ENCODE measurements at regions not wholly inside any gene's neighbourhood (a gene's known extent, or its start where the extent isn't known, plus 50 kb on each side); places are given as distances from the start of the nearest gene placed in this dataset.
A peak's percentile ranks its signal among the peaks of the same experiment; 100 is the strongest.
"Not testable (repeated sequence)": the region's sequence is repeated elsewhere in the genome, so short reads cannot be mapped to it uniquely, and the experiment has no call there.

DNA sequence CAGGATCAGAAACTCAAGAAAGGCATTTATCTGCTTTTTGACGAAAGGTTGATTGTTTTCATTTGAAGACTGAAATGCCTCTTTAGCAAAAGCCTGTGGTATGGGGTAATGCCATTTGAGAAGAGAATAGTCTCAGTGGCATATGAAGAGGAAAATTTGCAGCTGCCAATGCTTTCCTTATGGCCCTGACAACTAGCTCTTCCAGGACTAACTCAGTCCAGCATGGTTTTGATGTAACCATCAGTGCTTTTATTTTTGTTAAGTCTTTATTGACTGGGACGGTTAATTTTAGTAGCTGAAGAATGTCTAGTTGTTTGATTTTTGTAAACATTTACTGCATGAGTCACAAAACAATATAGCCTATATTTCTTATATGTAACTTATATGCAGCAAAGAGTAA lies 158.4 kb downstream of the LNPK start:
- in situ Hi-C loops (cut with MboI; ENCODE audit: low sequenced_read_pairs) = no loop called here
- Histone ChIP-seq H3K36me3 (replicated peaks) (no peaks in the 10 kb centered on the region), H3K9me3 (peaks cover 7% of the 10 kb centered on the region), H3K27me3 (ENCODE audit: low read depth) (no peaks in the 10 kb centered on the region), H3K4me3 (no peak overlapping the region), H3K4me1 (peaks cover 40% of the 10 kb centered on the region)
- DNase-seq (ENCODE audit: low spot score in 2 of 2) = no peak

DNA sequence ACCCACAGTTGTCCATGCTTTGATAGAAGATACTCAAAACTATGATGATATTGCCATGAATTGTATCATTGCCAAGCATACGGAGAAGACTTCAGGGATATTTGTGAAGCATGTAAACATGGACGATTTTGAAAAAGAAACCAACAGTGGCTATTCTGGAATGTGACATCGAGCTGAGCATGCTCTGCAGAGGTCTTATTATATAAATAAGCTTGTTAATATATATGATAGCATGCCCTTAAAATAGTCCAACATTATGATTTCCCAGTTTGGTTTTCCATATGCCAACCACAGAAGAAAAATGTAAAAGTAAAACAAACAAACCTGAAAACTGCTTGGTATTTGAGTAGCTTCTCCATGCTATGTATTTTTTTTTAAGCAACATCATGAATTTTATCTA lies 159.1 kb downstream of the LNPK start:
- Histone ChIP-seq H3K27me3 (ENCODE audit: low read depth) (no peaks in the 10 kb centered on the region), H3K9me3 (peaks cover 6% of the 10 kb centered on the region), H3K36me3 (replicated peaks) (no peaks in the 10 kb centered on the region), H3K4me3 (no peak overlapping the region), H3K4me1 (peaks cover 40% of the 10 kb centered on the region)
- DNase-seq (ENCODE audit: low spot score in 2 of 2) = no peak
- in situ Hi-C loops (cut with MboI; ENCODE audit: low sequenced_read_pairs) = no loop called here

DNA sequence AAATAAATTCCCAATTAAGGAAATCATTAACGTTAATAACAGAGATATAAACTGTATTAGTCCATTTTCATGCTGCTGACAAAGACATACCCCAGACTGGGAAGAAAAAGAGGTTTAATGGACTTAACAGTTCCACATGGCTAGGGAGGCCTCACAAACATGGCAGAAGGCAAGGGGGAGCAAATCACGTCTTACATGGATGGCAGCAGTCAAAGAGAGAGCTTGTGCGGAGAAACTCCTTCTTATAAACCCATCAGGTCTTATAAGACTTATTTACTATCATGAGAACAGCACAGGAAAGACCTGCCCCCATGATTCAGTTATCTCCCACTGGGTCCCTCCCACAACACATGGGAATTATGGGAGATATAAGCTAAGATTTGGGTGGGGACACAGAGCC lies 161.3 kb downstream of the LNPK start:
- H3K36me3 ChIP-seq (replicated peaks); DNase-seq (ENCODE audit: low spot score in 2 of 2); H3K9me3 ChIP-seq; in situ Hi-C loops (cut with MboI; ENCODE audit: low sequenced_read_pairs); H3K27me3 ChIP-seq (ENCODE audit: low read depth); H3K4me3 ChIP-seq: not testable (repeated sequence)
- peaks cover 21% of the 10 kb centered on the region for H3K4me1 ChIP-seq

DNA sequence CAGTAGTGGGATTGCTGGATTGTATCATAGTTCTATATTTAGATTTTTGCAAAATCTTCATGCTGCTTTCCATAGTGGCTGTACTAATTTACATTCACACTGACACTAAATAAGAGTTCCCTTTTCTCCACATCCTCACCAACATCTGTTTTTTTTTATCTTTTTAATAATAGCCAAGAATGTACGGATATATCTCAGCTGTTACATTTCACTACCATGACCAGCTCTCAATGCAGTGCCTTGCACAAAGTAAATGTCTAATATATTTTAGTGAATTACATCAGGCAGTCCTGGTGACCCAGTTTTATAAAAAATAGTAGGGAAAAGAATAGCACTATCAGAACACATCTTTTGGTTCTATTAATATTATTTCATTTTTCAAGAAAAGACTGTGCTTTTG lies 161.8 kb downstream of the LNPK start:
- no peaks in the 10 kb centered on the region for H3K27me3 ChIP-seq (ENCODE audit: low read depth)
- H3K36me3 ChIP-seq (replicated peaks) = no peaks in the 10 kb centered on the region
- in situ Hi-C loops (cut with MboI; ENCODE audit: low sequenced_read_pairs) = no loop called here
- peaks cover 19% of the 10 kb centered on the region for H3K4me1 ChIP-seq
- H3K9me3 ChIP-seq = no peaks in the 10 kb centered on the region
- DNase-seq (ENCODE audit: low spot score in 2 of 2) = no peak
- H3K4me3 ChIP-seq = no peak overlapping the region

GRCh38 chr2:175838979-175839378 lies 163.1 kb downstream of the LNPK start:
- Histone ChIP-seq H3K4me1 (peaks cover 20% of the 10 kb centered on the region), H3K27me3 (ENCODE audit: low read depth) (no peaks in the 10 kb centered on the region), H3K36me3 (replicated peaks) (no peaks in the 10 kb centered on the region), H3K4me3 (no peak overlapping the region), H3K9me3 (no peaks in the 10 kb centered on the region)
- DNase-seq (ENCODE audit: low spot score in 2 of 2) = no peak
- in situ Hi-C loops (cut with MboI; ENCODE audit: low sequenced_read_pairs) = no loop called here

- no peak for DNase-seq (ENCODE audit: low spot score in 2 of 2)
- Histone ChIP-seq H3K36me3 (replicated peaks) (no peaks in the 10 kb centered on the region), H3K4me1 (peaks cover 13% of the 10 kb centered on the region), H3K4me3 (no peak overlapping the region), H3K27me3 (ENCODE audit: low read depth) (no peaks in the 10 kb centered on the region), H3K9me3 (no peaks in the 10 kb centered on the region)
- in situ Hi-C loops (cut with MboI; ENCODE audit: low sequenced_read_pairs) = no loop called here
Observed at GRCh38 chr2:175837046-175837445, 165.0 kb downstream of the LNPK start.

DNA sequence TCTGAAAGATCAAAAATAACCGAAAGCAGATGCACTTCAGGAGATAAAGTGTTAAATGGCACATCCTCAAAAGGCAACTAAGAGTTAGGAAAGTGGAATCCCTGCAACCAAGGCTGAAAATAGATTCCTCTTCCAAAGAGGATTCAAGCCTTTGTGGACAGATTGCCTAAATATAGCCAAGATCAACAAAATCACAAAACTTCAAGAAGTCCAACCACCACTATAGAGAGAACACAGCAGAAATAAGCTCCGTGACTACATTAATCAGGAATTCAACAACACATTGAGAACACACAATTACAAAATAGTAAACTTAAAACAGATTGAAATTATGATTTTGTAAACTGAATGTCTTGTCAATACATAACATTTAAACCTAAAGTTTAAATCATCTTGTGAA lies 165.7 kb downstream of the LNPK start:
- in situ Hi-C loops (cut with MboI; ENCODE audit: low sequenced_read_pairs) = no loop called here
- no peak for DNase-seq (ENCODE audit: low spot score in 2 of 2)
- no peaks in the 10 kb centered on the region for H3K9me3 ChIP-seq
- peaks cover 13% of the 10 kb centered on the region for H3K4me1 ChIP-seq
- no peaks in the 10 kb centered on the region for H3K27me3 ChIP-seq (ENCODE audit: low read depth)
- no peak overlapping the region for H3K4me3 ChIP-seq
- H3K36me3 ChIP-seq (replicated peaks) = no peaks in the 10 kb centered on the region

- Histone ChIP-seq H3K27me3 (ENCODE audit: low read depth) (no peaks in the 10 kb centered on the region), H3K9me3 (no peaks in the 10 kb centered on the region), H3K36me3 (replicated peaks) (no peaks in the 10 kb centered on the region), H3K4me1 (peaks cover 13% of the 10 kb centered on the region), H3K4me3 (no peak overlapping the region)
- peak; percentile 72 to 86 for DNase-seq (ENCODE audit: low spot score in 2 of 2)
- in situ Hi-C loops (cut with MboI; ENCODE audit: low sequenced_read_pairs) = no loop called here
Observed at GRCh38 chr2:175834477-175834876, 167.6 kb downstream of the LNPK start.

- in situ Hi-C loops (cut with MboI; ENCODE audit: low sequenced_read_pairs) = no loop called here
Observed at GRCh38 chr2:175832866-175833265, 169.2 kb downstream of the LNPK start.

GRCh38 chr2:175829741-175830140 lies 172.3 kb downstream of the LNPK start:
- H3K4me3 ChIP-seq = no peak overlapping the region
- H3K27me3 ChIP-seq (ENCODE audit: low read depth) = no peaks in the 10 kb centered on the region
- H3K9me3 ChIP-seq = no peaks in the 10 kb centered on the region
- in situ Hi-C loops (cut with MboI; ENCODE audit: low sequenced_read_pairs) = no loop called here
- H3K4me1 ChIP-seq = peaks cover 20% of the 10 kb centered on the region
- DNase-seq (ENCODE audit: low spot score in 2 of 2) = no peak
- H3K36me3 ChIP-seq (replicated peaks) = no peaks in the 10 kb centered on the region

More at GRCh38 chr2:175832866-175833265, 169.2 kb downstream of the LNPK start:
- Histone ChIP-seq H3K36me3 (replicated peaks) (no peaks in the 10 kb centered on the region), H3K4me3 (no peak overlapping the region), H3K9me3 (no peaks in the 10 kb centered on the region), H3K4me1 (peaks cover 24% of the 10 kb centered on the region), H3K27me3 (ENCODE audit: low read depth) (no peaks in the 10 kb centered on the region)
- no peak for DNase-seq (ENCODE audit: low spot score in 2 of 2)

DNA sequence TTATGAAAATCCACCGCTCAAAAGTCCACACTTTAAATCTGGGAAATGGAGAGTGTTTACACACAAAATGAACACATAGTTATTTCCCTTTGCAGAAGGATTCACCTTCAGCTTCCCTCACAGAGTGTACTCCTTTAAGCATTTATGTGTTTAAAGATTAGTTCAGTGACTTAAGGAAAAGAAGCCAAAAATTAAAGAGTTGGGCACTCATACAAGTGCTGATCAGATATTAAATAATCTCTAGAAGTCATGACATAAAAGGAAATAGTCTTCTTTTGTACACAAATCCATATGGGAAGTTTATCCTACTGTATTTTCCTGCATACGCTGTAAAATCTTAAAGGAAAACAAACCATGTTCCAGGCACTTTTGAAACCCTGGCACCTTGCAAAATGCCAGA lies 174.2 kb downstream of the LNPK start:
- no peaks in the 10 kb centered on the region for H3K27me3 ChIP-seq (ENCODE audit: low read depth)
- peaks cover 12% of the 10 kb centered on the region for H3K4me1 ChIP-seq
- H3K9me3 ChIP-seq = no peaks in the 10 kb centered on the region
- H3K4me3 ChIP-seq = no peak overlapping the region
- in situ Hi-C loops (cut with MboI; ENCODE audit: low sequenced_read_pairs) = no loop called here
- no peak for DNase-seq (ENCODE audit: low spot score in 2 of 2)
- no peaks in the 10 kb centered on the region for H3K36me3 ChIP-seq (replicated peaks)

DNA sequence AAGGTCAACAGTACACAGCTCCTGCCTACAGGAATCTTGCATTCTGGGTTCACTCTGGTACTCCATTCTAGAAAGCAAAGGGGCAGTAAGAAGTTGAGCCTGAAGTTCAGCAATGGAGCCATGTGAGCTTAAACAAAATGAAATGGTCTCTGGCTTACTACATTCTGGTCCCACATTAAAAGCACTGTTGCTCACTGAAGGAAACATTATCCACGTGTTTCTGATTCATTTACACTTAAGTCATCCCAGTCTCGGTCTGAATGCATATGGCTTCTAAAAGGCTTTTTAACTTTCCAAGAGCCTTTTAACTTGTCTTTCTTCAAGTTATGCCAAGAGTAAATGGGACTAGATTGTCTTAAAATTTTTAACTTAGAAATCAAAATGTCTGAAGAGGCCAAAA lies 177.8 kb downstream of the LNPK start:
- peaks cover 12% of the 10 kb centered on the region for H3K4me1 ChIP-seq
- H3K9me3 ChIP-seq = no peaks in the 10 kb centered on the region
- no peak for DNase-seq (ENCODE audit: low spot score in 2 of 2)
- H3K4me3 ChIP-seq = no peak overlapping the region
- no peaks in the 10 kb centered on the region for H3K36me3 ChIP-seq (replicated peaks)
- in situ Hi-C loops (cut with MboI; ENCODE audit: low sequenced_read_pairs) = no loop called here
- no peaks in the 10 kb centered on the region for H3K27me3 ChIP-seq (ENCODE audit: low read depth)

GRCh38 chr2:175823707-175824073 lies 178.4 kb downstream of the LNPK start:
- Histone ChIP-seq H3K4me3 (no peak overlapping the region), H3K9me3 (no peaks in the 10 kb centered on the region), H3K36me3 (replicated peaks) (no peaks in the 10 kb centered on the region), H3K4me1 (peaks cover 6% of the 10 kb centered on the region; the same call in 1 of the 2 replicates), H3K27me3 (ENCODE audit: low read depth) (no peaks in the 10 kb centered on the region)
- in situ Hi-C loops (cut with MboI; ENCODE audit: low sequenced_read_pairs) = no loop called here
- no peak for DNase-seq (ENCODE audit: low spot score in 2 of 2)

GRCh38 chr2:175823002-175823706 lies 178.9 kb downstream of the LNPK start:
- no peak overlapping the region for H3K4me3 ChIP-seq
- H3K27me3 ChIP-seq (ENCODE audit: low read depth) = no peaks in the 10 kb centered on the region
- in situ Hi-C loops (cut with MboI; ENCODE audit: low sequenced_read_pairs) = no loop called here
- H3K4me1 ChIP-seq = peaks cover under 1% of the 10 kb centered on the region; the same call in 1 of the 2 replicates
- no peaks in the 10 kb centered on the region for H3K9me3 ChIP-seq
- DNase-seq (ENCODE audit: low spot score in 2 of 2) = no peak
- H3K36me3 ChIP-seq (replicated peaks) = no peaks in the 10 kb centered on the region

- Histone ChIP-seq H3K4me1 (no peaks in the 10 kb centered on the region), H3K27me3 (ENCODE audit: low read depth) (no peaks in the 10 kb centered on the region), H3K9me3 (0 out of 2 replicates have a peak, but pooled peaks cover 4% of the 10 kb centered on the region), H3K36me3 (replicated peaks) (no peaks in the 10 kb centered on the region), H3K4me3 (no peak overlapping the region)
- in situ Hi-C loops (cut with MboI; ENCODE audit: low sequenced_read_pairs) = no loop called here
- DNase-seq (ENCODE audit: low spot score in 2 of 2) = no peak
Observed at GRCh38 chr2:175817221-175817620, 184.8 kb downstream of the LNPK start.

All from HAP-1 (cell line).